GM19372 (cell line): ENCODE measurements at regions not wholly inside any gene's neighbourhood (a gene's known extent, or its start where the extent isn't known, plus 50 kb on each side); places are given as distances from the start of the nearest gene placed in this dataset.
"Not testable (repeated sequence)": the region's sequence is repeated elsewhere in the genome, so short reads cannot be mapped to it uniquely, and the experiment has no call there.

ENCODE experiments used
- ATAC-seq: cut with Tn5 transposase; IDR thresholded peaks from one replicate; pipeline ENCODE4 v1.9.1; 2021; ENCODE audit warnings: mild to moderate bottlenecking, low read depth, moderate library complexity; ENCODE audit not compliant: unreplicated experiment

DNA sequence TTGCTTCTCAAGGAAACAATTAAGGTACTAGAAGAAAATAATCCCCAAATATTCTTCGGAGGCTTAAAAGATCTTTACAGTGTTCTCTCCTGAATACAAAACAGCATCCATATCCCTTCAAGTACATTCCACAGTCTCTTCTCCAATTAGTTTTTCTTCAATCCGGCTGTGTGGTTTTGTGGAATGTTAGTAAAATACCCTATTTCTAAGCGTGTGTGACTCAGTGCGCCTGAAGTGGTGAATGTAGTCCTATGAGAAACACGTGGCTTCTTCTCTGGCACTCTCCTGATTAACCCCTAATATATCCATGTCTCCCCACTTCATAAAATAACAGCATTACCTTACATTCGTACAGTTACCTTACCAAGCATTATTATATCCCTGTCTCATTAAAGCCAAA, 570.2 kb downstream of the ARL4A start:
- ATAC-seq = no peak

DNA sequence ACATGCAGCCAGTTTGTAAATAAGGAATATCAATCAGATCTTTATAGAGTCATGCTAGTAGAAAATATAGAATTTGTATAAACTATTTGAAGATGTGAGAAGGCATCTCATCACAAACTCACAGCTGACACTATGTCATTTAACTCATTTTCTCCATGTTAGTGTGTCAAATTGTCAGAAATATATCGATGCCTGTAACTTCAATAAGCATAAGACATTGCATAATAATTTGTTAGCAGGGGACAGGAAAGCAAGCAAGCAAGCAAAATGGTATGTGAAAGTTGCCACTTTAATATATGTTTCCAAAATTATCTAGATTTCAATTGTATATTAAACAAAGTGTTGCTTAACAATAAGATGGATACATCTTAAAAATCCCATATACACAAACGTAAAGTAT, 571.0 kb downstream of the ARL4A start:
- ATAC-seq = no peak

DNA sequence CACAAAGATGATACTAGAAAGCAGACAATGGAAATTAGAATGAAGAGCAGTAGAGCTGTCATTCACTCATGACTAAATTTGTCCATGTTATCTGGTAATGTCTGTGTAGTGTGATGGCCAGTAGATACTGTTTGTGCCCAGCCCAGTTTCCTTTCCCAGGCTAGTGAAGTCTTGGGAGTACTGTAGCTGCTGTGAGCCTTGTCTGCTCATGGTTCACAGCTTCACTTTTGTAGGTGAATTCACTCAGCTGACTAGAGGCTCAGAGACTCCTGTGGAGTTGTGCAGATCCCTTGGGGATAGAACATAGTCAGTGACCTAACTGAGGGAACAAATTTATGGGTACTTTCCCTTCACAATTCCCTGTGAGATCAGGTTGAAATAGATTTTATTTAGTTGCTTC, 572.5 kb downstream of the ARL4A start:
- no peak for ATAC-seq

DNA sequence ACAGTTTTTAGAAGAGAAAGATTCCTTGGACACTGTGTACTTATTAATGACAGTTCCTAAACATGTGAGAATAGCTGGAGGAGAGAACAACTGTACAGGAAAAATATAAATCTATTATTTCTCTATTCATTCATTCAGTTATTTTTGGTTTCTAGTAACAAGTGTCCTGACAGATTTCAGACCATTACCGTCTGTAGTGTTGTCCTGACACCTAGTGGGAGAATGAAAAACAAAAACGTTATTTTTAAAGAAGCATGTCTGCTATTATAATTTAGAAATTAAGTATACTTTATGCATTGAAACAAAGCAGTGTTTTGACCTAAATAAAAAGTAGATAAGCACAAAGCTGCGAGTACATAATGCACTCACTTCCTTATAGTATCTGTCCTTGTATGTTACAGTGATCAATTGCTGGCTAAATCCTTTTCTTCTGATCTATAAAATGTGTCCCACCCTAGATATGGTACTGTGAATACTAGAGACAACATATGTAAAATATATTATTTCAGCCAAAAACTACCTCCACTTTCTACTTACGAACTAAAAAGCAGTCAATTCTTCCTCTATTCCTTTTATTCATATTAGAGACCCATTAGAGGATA, 575.6 kb downstream of the ARL4A start:
- ATAC-seq = no peak

DNA sequence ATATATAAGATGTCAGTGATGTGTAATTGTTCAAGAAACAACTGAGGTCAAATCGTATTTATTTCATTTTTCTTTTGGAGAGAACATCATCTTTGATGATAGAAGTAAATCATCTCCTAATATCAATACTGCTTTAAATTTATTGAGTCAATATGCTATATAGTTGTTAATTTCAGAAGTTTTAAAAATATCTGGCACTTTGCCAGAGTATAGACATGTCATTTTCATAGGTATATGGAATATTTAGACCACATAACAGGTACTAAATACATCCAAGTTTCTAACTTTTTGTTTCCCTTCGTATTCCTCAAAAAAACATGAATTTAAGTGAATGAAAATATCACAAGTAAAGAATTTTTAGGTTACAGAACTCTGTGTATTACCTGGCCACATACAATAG, 577.8 kb downstream of the ARL4A start:
- no peak for ATAC-seq

DNA sequence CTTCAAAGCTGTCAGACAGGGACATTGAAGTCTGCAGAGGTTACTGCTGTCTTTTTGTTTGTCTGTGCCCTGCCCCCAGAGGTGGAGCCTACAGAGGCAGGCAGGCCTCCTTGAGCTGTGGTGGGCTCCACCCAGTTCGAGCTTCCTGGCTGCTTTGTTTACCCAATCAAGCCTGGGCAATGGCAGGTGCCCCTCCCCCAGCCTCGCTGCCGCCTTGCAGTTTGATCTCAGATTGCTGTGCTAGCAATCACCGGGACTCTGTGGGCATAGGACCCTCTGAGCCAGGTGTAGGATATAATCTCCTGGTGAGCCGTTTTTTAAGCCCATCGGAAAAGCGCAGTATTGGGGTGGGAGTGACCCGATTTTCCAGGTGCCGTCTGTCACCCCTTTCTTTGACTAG, 586.8 kb downstream of the ARL4A start:
- not testable (repeated sequence) for ATAC-seq

DNA sequence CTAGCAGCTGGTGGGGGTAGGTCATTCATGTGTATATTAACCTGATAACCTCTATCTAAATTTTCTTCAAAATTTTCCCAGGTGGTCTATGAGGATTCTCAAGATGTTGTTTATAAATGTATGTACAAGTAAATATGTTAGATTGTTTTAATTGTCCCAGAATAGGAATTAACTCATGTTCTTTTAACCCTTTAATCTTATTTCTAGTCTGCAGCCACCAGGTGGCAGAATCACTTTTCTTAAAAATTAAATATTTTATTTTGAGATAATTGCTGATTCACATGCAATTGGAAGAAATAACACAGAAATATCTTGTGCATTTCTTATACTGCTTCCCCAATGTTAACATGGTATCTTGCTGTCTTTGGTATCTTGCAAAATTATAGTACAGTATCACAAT, 589.5 kb downstream of the ARL4A start:
- ATAC-seq = no peak

DNA sequence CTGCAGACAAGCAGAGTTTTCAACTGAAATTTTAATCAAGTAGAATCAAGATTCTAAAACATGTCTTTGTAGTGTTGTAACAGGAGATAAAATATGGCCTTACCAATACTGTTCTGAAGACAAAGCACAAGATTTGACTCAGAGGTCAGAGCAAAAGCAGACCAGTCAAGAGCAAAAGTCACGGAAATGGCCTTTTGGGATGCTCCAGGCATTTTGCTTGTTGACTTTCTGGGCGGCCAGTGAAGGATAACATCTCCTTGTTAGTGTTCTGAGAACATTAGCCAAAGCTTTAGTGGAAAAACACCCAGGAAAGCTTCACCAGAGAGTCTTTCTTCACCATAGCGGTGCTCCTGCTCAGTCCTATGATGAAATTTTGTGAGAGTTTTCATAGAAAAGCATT, 590.6 kb downstream of the ARL4A start:
- ATAC-seq = no peak

DNA sequence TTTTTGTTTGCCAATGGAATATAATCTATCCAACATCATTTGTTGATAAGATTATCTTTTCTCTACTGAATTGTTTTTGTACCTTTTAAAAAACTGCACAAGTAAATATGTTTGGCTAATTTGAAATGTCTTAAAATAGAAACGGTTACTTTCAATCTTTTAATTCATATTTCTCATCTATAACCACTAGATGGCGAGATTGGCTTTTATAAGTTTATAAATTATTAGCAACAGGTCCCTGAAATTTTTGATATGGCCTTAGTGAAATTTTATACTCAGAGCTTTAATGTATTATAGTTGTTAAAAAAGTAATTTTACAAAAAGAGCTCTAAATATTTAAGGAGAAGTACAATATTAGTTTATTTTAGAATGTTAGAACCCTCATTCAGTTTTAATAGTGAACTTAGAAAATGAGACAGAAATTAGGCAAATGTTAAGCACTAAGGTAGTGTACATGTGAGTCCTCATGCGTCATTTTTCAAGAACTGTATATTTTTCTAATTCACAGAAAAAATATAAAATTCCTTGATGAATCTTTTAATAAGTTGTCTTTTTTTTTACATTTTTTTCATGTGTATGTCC, 592.5 kb downstream of the ARL4A start:
- ATAC-seq = no peak

DNA sequence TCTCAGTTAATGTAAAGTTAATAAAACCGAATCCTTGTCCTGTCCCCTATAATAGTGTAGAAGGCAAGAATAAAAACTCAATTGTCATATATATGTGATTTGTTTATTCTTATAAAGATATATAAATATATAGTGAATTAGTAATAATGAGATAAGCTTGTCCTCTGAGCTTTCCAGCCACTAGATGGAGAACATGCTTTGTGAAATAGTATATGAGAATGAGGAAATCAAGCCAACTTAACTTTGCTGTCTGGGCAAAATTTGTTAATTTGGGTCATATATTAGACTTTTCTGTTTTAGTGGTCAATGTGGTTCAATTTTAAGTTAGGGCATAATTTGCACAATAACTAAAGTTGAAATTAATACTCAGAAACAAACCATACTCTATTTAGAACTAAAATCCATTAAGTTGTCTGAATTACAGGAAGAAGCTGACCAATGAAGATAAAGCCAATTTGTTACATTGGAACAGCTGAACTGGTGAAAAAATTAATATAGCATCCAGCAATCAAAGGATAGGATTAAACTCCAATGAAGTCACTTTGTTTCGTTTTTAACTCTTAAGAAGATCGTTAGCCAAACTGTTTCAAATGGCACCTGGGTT, 595.0 kb downstream of the ARL4A start:
- ATAC-seq = no peak

DNA sequence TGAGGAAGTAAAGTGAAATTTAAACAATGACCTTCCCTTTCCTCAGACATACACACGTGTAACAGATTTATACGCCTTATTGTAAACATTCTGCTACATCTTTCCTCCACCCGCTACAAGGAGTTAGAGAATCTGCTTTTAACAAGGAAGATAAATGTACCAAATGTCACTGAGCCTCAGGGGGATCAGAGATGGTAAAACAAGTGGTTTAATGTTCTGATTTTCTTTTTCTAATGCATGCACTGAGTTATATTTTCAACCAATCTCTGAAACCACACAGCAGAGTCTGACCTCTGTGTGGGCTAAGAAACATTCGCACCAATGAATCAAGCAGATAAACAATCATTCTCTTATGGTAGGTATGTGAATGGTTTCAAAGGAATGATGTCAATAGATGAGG, 599.5 kb downstream of the ARL4A start:
- ATAC-seq = no peak

DNA sequence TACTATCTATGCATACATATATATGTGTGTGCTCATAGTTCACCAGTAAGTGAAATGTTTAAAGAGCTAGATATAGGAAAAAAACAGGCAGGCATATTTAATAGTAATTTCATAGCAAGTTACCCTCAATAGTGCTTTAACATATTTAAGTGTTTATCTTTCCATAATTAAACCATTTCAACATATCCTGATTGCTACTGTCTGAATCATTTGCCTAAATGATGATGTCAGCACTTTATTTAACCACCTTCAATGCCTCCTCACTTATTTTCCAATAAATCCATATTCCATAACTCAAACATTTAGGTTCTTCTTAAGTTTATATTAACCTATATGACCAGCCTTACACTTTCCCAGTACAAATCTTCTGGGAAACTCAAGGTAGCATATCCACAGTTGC, 601.1 kb downstream of the ARL4A start:
- no peak for ATAC-seq

DNA sequence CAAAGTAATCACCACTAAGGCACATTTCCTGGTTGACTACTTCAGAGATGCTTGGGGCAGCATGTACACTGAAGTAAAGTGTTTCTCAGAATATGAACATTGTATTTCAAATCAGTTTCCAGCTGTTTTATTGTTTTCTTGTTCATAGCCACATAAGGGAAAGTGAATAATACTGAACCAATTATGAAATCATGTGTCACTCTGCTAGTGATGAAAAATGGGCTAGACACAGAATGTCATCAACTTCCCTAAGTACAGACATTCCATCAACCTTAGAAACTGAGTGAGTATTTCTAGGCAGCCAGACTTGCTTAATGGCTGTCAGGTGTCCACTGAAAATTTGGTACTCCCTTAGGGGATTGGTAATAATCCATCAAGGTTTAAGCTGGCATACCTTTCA, 603.5 kb downstream of the ARL4A start:
- ATAC-seq = no peak

DNA sequence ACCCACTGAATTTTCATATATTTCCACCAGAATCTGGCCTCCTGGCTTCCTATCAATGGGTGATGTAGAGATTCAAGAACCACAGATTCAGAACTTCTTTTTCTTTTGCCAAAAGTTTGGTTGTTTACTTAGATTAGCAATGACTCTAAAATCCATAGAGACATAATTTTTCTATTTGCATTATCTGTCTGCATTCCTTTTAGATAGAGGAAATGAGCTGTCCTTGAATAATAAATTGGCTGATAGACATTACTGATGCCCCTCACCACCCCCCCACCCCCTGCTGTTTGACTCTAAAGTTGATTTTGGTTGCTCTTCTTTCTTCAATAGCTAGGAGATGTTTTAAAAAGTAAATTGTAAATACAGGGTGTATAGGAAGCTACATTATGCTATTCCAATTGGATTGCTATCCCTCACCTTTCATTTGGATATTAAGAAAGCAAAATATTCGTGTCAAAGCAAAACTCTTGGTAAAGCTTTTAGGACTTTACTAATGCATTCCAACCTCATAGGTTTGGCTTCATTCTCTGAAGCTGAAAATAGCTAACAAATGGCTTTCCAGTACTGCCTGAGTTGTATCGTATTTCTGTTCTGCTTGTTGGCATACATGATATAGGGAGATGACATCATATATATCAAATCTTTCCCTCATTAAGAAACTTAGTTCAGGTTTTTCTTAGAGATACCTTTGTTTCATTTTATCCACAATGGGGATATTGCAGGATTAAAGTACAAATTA, 606.0 kb downstream of the ARL4A start:
- no peak for ATAC-seq

DNA sequence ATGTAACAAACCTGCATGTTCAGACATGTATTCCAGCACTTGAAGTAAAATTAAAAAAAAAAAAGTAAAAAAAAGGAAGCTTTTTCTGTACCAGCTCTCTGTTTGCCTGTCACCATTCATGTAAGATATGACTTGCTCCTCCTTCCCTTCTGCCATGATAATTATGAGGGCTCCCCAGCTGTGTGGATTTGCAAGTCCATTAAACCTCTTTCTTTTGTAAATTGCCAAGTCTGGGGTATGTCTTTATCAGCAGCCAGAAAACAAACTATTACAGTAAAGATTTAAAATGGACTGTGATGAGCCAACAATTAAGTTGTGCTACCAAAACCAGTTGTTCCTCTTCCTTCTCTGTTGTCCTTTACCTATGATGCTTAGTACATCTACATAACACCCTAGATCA, 619.6 kb downstream of the ARL4A start:
- no peak for ATAC-seq

DNA sequence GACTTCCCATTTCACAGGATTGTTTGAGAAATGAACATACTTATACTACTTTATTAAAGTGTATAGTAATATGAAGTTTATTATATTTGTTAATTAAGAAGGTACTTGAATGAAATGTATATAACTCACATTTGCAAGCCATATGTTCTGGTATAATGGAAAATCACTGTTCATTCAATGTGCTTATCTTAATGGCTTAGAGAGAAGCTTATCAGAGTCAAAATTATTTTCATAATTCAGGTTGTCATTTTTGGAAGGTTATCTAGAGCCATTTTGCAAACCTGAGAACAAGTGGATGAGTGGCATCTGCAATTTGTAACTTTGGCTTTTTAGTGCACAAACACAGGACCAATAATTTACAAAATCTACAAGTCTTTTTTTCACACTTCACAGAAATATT, 621.0 kb downstream of the ARL4A start:
- ATAC-seq = no peak

DNA sequence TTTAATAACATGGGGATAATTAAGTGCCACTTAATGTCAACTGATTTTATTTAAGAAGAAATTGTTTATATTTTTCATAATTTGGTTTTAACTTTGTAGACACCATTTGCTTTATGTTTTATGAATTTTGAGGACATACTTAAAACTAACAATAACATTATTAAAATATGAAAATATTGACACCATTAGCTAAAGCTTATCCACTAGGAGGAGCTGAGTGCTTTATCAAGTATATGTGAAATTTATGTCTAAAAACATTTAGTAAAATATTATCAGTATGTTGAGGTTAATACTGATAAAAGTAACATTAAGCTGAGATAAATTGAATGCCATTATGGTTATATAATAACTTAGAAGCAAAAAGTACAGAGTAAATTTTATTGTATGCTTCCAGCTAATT, 622.1 kb downstream of the ARL4A start:
- no peak for ATAC-seq

DNA sequence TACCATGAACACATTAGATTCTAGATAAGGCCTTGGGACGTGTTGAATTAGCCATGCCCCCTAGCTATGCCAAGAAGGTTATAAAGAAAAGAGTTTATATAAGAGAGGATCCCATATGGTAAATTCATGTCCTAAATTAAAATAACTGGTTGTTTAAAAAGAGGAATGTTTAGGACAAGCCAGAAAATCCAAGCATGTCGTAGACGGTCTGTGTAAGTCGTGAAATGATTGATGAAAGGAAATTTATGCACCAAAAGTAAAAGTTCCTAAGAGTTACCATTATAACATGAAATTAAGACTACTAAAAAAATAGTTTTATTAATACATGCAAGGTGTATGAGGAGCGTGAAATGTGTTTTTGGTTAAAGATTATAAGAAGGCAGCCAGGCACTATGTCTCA, 624.9 kb downstream of the ARL4A start:
- no peak for ATAC-seq

DNA sequence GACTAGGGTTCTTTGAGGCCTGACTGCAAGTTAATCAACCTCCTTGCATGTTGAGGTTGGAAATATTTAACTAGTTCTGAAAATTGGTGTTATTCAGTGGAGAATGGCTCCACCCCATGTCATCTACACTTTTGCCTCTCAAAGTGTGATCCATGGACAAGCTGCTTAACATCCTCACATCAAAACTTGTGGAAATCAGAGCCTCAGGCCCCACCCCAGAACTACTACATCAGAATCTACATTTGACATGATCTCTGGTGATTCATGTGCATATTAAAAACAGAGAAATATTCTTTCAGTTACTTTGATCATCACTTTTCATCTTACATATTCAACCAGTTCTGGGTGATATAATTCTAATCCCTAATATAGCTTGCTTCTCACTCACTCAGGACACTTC, 632.9 kb downstream of the ARL4A start:
- no peak for ATAC-seq

DNA sequence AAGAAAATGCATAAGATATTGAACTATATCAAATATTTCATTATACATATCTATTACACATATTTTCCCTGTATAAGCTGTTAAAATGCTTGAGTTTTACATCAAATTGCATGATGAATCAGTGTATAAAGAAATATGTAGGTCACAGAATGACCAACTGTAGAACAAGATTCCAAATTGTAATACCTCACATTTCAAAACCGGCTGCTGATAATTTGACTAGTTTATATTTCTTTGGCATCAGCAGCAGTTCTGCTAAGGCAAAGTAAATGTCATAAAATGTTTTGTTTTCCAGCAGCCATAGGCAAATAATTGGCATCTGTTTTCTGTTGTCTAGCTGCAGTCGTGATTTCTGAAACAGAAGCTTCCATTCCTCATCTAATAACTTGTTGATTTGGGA, 633.9 kb downstream of the ARL4A start:
- no peak for ATAC-seq

DNA sequence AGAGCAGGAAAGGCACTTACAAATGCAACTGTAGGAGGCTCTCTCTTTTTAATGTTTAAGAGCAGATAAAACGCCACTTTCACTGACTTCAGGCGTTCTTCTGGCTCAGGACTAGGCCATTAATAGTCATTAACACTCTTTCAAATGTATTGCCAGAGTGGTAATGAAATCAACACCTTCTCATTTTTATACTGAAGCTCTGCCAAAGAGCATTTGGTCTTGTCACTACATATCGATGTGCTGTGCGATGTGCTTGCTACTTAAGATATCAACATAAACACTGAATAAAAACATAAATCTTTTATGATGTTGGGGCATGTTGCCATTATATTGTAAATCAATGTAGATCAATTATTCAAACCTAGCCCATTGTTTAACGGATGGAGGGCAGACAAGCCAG, 634.7 kb downstream of the ARL4A start:
- ATAC-seq = no peak

DNA sequence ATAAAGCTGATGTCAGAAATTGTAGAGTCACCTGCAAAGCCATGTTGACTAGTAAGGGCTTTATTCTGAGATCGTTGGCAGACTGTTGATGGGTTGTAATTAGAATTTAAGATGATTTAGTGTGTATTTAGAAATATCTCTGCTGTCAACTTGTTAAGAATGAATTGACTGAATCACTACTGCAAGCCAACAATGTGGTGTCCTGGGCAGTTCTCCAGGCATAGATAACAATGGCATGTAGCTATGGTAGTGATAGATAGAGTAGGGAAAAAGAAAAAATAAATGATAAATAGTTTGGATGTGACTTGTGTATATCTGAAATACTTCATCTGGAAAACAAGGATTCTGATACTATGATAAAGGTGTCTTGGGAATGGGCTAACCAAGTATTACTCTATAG, 640.2 kb downstream of the ARL4A start:
- no peak for ATAC-seq
